ENCODE measurements at regions not wholly inside any gene's neighbourhood (a gene's known extent, or its start where the extent isn't known, plus 50 kb on each side); places are given as distances from the start of the nearest gene placed in this dataset.

DNA sequence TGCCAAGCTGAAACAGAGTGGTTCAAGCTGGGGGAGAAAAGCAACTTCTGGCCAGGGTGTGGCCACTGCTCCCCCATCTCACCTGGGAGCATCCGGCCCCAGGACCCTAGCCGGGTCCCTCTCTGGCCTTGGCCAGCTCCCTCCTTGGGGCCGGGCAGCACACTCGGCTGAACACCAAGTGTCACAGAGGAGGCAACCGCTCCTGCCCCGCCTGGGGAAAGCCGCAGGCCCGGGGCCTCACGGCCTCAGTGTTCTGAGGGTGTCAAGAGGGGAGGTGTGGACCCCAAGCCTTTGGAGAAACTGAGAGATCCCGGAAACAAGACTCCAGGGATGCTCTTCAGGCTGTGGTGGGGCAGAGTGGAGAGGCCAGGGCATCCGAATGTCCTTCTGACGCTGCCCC lies 88.4 kb downstream of the ENGASE start:
- no peak for DNase-seq

- no peak for DNase-seq
Observed at GRCh38 chr17:79162012-79162963, 87.7 kb downstream of the ENGASE start.

DNA sequence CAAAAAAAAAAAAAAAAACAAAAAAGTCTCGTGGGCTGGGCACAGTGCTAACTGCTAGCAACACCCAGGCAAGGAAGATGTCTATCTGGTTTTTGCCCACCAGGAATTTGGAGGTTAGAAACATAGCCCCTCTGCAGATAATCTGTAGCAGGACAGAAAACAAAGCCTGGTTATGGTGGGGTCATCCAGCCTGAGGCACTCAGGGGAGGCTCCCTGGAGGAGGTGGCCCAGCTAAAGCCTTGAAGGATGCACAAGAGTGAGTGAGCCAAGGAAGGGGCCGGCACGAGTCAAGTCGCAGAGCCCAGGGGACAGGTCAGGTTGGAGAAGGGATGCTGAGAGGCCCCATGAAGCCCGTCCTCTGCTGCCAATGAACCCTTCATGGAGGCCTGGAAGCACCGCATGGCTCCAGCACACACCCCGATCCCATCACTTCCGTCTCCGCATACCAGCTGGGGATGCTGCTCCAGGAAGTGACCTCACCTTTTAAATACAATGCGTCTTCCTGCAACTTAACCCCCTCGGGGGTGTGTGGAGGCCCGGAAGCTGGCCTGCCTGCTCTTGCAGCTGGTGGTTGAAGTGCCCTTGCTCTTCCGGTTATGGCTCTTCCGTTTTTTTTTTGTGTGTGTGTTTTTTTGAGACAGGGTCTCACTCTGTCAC lies 86.5 kb downstream of the ENGASE start:
- DNase-seq = no peak

DNA sequence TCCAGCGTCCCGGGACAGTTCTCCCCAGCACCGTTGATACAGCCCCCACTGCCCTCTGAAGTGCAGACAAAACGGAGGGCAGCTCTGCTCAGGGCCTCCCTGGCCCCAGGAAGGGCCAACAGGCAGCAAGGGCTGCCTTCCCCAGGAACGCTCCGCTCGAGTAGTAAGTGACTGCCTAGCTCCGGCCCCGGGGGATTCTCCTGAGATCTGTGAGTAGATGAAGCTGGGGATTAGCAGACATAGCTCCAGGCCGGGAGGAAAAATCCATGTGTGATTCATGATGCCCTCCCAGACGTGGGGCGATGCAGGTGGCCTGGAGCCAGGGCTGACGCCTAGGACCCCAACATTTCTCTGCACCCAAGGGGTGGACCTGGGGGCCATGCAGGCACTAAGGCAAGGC lies 85.3 kb downstream of the ENGASE start:
- no peak for DNase-seq

- DNase-seq = no peak
Observed at GRCh38 chr17:79159471-79159870, 84.8 kb downstream of the ENGASE start.

- DNase-seq = no peak
Observed at GRCh38 chr17:79156463-79157095, 82.0 kb downstream of the ENGASE start.

DNA sequence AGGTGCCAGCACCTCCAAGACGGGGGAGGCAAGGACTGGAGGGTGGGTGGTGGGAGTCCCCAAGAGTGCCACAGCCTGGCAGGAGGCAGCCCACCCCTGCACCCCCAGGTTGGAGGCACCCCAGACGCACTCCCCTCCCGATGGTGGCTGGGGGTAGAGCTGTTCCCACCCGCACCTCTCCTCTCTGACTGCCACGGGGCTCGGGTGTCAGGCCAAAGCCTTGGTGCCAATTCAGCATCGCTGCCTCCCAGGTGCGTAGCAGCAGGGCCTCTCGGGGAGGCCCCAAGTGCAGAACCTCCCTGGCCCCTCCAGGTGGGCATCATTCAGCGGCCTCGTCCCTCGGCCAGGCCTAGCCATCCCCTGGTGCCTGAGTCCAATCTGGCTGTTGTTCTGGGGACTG lies 81.1 kb downstream of the ENGASE start:
- no peak for DNase-seq

- DNase-seq = no peak
Observed at GRCh38 chr17:79154951-79155585, 80.4 kb downstream of the ENGASE start.

DNA sequence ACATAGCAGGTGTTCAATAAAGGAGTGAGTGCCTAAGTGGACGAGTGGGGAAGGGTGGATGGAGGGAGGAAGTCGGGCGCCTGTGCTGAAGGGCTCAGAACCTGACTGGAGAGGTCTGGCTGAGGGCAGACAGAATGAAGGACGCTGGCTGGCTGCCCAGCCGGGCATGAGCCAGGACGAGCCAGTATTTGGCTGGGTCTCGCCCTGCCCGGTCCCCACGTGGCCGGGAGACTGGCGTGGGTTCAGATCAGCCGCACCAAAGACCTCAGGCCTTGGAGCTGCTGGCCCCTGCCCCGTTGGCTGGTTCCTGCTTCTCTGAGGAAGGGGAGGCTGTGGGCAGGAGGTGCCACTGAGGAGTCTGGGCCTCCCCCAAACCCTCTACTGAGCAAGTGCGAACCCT lies 79.8 kb downstream of the ENGASE start:
- no peak for DNase-seq

DNA sequence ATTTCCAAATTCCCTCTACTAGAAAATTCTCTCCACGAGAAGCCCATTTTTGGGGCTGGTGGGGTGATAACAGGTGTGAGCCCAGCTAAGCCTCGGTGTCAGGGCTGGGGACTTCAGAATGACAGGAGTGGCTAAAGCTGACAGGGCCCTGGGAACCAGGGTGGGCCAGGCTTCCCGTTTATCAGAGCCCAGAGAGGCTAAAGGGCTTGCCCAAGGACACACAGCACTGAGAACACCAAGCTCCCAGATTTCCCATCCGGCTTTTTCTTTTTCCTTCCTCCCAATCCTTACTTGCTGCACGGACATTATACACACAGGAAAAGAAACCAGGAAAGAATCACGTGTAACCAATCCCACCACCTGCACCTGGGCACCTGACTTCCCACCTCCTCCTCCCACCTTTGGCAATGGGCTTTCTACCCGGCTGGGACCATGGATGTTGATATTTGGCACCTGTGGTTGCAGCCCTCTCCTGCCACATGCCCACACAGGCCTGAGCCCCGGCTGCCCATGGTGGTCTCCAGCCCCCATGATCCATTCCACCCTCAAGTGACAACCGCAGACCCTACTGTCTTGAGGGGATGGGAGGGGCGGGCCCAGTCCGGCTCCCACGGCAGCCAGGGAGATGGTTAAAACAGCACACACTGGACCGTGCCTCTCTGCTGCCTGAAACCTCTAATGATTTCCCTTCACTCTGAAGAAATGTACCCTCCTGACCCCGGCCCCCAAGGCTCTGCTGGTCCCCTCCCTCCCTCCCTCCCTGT lies 78.9 kb downstream of the ENGASE start:
- no peak for DNase-seq

GRCh38 chr17:79152636-79153035 lies 78.0 kb downstream of the ENGASE start:
- no peak for DNase-seq

- DNase-seq = no peak
Observed at GRCh38 chr17:79152110-79152509, 77.5 kb downstream of the ENGASE start.

DNA sequence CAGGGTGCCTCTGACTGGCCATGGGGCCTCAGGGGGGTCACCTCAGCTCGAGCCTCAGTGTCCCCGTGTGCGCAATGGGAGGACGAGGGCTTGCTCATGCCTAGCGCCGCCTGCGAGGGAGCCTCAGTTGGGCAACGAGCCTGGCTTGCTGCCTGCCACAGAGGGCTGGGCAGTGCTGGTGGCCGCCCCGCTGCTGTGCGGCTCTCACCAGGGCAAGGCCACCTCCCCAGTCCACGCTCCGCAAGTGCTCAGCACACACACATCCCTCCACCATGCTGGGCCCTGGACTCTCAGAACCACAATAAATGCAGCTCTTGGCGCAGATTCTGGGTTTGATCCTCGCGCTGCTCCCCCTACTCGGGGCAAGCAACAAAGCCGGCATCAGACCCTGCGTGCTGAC lies 76.2 kb downstream of the ENGASE start:
- no peak for DNase-seq

- DNase-seq = no peak
Observed at GRCh38 chr17:79150035-79150733, 75.6 kb downstream of the ENGASE start.

GRCh38 chr17:79148584-79148983 lies 74.0 kb downstream of the ENGASE start:
- no peak for DNase-seq

- DNase-seq = no peak
Observed at GRCh38 chr17:79147746-79148506, 73.3 kb downstream of the ENGASE start.

DNA sequence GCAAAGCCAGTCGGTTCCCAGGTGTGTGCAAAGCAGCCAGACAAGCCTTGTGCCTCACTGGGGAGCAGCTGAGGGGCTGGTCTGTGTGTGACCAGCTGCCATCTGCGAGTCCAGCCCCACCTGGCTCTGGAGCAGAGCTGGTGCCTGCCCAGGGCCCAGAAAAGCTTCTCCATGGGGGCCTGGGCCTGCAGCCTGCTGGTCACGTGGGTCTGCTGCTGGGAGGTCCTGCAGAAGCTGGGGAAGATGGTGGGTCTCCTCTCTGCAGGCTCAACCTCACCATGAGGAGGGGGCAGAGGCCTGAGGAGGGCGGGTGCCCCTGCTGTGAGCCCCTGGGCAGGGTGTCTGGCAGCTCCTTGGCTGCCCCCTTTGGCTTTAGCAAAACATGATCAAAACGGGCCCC lies 71.9 kb downstream of the ENGASE start:
- DNase-seq = no peak

- no peak for DNase-seq
Observed at GRCh38 chr17:79145548-79145947, 70.9 kb downstream of the ENGASE start.

GRCh38 chr17:79144133-79144532 lies 69.5 kb downstream of the ENGASE start:
- DNase-seq = no peak

DNA sequence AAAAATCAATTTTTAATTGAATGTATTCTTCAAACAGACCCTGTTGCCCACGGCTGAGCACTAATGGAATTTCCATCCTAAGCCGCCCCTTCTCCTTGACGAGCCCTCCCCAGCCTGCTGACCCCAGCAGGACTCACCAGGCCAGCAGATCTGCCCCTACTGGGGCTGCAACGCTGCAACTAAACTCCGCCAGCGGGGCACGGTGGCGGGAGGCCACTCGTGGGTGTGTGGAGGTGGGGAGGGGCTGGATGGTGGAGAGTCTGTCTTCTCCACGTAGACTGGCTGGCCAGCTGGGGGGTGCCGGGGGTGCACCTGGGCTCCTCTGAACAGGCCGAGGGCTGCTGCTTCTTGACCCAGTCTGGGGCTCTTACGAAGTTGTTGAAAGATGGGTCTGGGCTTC lies 67.8 kb downstream of the ENGASE start:
- no peak for DNase-seq
